Right lobe of liver (tissue), 4 donors: ENCODE measurements at regions not wholly inside any gene's neighbourhood (a gene's known extent, or its start where the extent isn't known, plus 50 kb on each side); places are given as distances from the start of the nearest gene placed in this dataset.

ENCODE experiments used
- POLR2A ChIP-seq: fragments of 450-650 bp; IDR thresholded peaks from one replicate; pipeline ENCODE4 v1.6.1; 2017; ENCODE audit warnings: antibody characterized with exemption, mild to moderate bottlenecking
- TF ChIP-seq, protein P1 (sequence below), 4 donors: fragments of 200-600 bp in 3 of 4; fragments of 450-650 bp in 1 of 4; IDR thresholded peaks; one replicate each; pipeline versions ENCODE4 v1.5.1 to v1.8.0; 2016 to 2022; ENCODE audit warnings: antibody characterized with exemption in 4 of 4, mild to moderate bottlenecking in 2 of 4
- donor health status: DM: no; HTN: no; CAD: no.
- donor health status: DM: no; HTN: no; CAD: no.
- donor health status: DM: no; HTN: yes; CAD: no.

DNA sequence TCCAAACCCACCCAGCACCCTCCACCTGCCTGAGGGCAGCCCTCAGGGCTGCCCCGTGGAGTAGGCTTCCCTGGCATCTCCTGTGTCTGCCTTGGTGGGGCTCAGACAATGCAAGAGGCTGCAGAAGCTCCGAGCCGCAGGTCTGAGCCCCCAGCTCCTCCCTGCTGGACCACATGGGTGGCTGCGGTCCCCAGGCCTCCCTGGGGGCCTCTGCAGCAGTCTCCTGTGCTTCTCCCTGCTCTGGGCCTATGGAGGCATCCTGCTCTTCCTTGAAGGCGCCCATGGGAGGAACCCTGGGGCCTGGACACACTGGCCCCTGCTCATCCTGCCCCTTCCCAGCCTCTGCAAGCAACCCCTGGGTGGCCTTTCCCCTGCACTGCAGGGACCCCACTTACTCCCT, 86.1 kb upstream of the ACTRT2 start:
- TF ChIP-seq, protein P1, sequence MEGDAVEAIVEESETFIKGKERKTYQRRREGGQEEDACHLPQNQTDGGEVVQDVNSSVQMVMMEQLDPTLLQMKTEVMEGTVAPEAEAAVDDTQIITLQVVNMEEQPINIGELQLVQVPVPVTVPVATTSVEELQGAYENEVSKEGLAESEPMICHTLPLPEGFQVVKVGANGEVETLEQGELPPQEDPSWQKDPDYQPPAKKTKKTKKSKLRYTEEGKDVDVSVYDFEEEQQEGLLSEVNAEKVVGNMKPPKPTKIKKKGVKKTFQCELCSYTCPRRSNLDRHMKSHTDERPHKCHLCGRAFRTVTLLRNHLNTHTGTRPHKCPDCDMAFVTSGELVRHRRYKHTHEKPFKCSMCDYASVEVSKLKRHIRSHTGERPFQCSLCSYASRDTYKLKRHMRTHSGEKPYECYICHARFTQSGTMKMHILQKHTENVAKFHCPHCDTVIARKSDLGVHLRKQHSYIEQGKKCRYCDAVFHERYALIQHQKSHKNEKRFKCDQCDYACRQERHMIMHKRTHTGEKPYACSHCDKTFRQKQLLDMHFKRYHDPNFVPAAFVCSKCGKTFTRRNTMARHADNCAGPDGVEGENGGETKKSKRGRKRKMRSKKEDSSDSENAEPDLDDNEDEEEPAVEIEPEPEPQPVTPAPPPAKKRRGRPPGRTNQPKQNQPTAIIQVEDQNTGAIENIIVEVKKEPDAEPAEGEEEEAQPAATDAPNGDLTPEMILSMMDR (IDR thresholded peaks at IDR 0.05), result no peak
- TF ChIP-seq POLR2A, result no peak
